ENCODE measurements at regions not wholly inside any gene's neighbourhood (a gene's known extent, or its start where the extent isn't known, plus 50 kb on each side); places are given as distances from the start of the nearest gene placed in this dataset.

GRCh38 chr10:104541820-104542219 lies 99.3 kb upstream of the SORCS3 start:
- H3K4me3 ChIP-seq (replicated peaks in 1 of 2; ENCODE audit: low read depth in 1 of 2, low read length in 2 of 2): no peak overlapping the region
- no peaks in the 10 kb centered on the region for H3K9me2 ChIP-seq (ENCODE audit: insufficient read depth)
- no peak overlapping the region for H3K27ac ChIP-seq (ENCODE audit: low read depth, low read length)
- intact Hi-C loops (cut with micrococcal nuclease): no loop called here
- DNase-seq (ENCODE audit: low read depth, low spot score) (no peak), ATAC-seq (no peak)
- no TSS peak for BruUV-seq (replicated peaks)
- H3K79me2 ChIP-seq (ENCODE audit: insufficient read depth, low read length): no peaks in the 10 kb centered on the region
- ChIA-PET RAD21 (ENCODE audit: low non-redundant PET in 1 of 2, low total read pairs in 2 of 2, uncharacterized antibody in 2 of 2, unreplicated experiment in 2 of 2) (no interaction called here), POLR2A (no interaction called here), CTCF (no interaction called here)
- no peaks in the 10 kb centered on the region for H4K20me1 ChIP-seq (ENCODE audit: insufficient read depth)
- no peak overlapping the region for H3K4me2 ChIP-seq (ENCODE audit: low read length)
- H3K9ac ChIP-seq (ENCODE audit: low read length): no peak overlapping the region
- no peaks in the 10 kb centered on the region for H3K36me3 ChIP-seq (ENCODE audit: control insufficient read depth in 1 of 2, insufficient read depth in 2 of 2, low read length in 2 of 2)
- no peak overlapping the region for H2AFZ ChIP-seq (ENCODE audit: low read depth, low read length, poor library complexity, severe bottlenecking)
- H3K4me1 ChIP-seq (ENCODE audit: control insufficient read depth in 1 of 2, insufficient read depth in 2 of 2, low read length in 2 of 2): no peaks in the 10 kb centered on the region
- H3K9me3 ChIP-seq (ENCODE audit: control insufficient read depth in 1 of 2, insufficient read depth in 1 of 2, low read depth in 1 of 2, low read length in 2 of 2): no peaks in the 10 kb centered on the region
- peaks cover 73% of the 10 kb centered on the region for H3K27me3 ChIP-seq (ENCODE audit: insufficient read depth, low read length)
- no peak for TF ChIP-seq SRF (IDR thresholded peaks at IDR 0.05; ENCODE audit: low read depth)
- TF ChIP-seq FOSL1 (IDR thresholded peaks at IDR 0.05; ENCODE audit: low read depth): no peak
- TF ChIP-seq TCF7L2 (IDR thresholded peaks at IDR 0.05; ENCODE audit: borderline replicate concordance, extremely low read depth, insufficient read depth, insufficient read length): no peak
- TF ChIP-seq CBX3 (IDR thresholded peaks at IDR 0.05; ENCODE audit: low read depth): no peak
- no peak for TF ChIP-seq ZBTB33 (IDR thresholded peaks at IDR 0.05; ENCODE audit: extremely low read depth, insufficient replicate concordance, low read length)
- TF ChIP-seq POLR2AphosphoS5 (IDR thresholded peaks at IDR 0.05; ENCODE audit: low read depth, low read length): no peak
- TF ChIP-seq EZH2phosphoT487 (IDR thresholded peaks at IDR 0.05; ENCODE audit: borderline replicate concordance): no peak
- TF ChIP-seq CEBPB (IDR thresholded peaks at IDR 0.05; ENCODE audit: low read depth): no peak
- TF ChIP-seq, protein P1, sequence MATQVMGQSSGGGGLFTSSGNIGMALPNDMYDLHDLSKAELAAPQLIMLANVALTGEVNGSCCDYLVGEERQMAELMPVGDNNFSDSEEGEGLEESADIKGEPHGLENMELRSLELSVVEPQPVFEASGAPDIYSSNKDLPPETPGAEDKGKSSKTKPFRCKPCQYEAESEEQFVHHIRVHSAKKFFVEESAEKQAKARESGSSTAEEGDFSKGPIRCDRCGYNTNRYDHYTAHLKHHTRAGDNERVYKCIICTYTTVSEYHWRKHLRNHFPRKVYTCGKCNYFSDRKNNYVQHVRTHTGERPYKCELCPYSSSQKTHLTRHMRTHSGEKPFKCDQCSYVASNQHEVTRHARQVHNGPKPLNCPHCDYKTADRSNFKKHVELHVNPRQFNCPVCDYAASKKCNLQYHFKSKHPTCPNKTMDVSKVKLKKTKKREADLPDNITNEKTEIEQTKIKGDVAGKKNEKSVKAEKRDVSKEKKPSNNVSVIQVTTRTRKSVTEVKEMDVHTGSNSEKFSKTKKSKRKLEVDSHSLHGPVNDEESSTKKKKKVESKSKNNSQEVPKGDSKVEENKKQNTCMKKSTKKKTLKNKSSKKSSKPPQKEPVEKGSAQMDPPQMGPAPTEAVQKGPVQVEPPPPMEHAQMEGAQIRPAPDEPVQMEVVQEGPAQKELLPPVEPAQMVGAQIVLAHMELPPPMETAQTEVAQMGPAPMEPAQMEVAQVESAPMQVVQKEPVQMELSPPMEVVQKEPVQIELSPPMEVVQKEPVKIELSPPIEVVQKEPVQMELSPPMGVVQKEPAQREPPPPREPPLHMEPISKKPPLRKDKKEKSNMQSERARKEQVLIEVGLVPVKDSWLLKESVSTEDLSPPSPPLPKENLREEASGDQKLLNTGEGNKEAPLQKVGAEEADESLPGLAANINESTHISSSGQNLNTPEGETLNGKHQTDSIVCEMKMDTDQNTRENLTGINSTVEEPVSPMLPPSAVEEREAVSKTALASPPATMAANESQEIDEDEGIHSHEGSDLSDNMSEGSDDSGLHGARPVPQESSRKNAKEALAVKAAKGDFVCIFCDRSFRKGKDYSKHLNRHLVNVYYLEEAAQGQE (IDR thresholded peaks at IDR 0.05; ENCODE audit: low read depth): no peak
- TF ChIP-seq SP1 (IDR thresholded peaks at IDR 0.05; ENCODE audit: low read depth): no peak
- TF ChIP-seq EGR1 (IDR thresholded peaks at IDR 0.05; ENCODE audit: low read depth): no peak
- TF ChIP-seq ZFX (IDR thresholded peaks at IDR 0.05): no peak
